ENCODE measurements at regions not wholly inside any gene's neighbourhood (a gene's known extent, or its start where the extent isn't known, plus 50 kb on each side); places are given as distances from the start of the nearest gene placed in this dataset.

- no peak for DNase-seq
- H3K27me3 ChIP-seq: no peaks in the 10 kb centered on the region
- H3K9me3 ChIP-seq: no peaks in the 10 kb centered on the region
- no peak for ATAC-seq
- H3K36me3 ChIP-seq: no peaks in the 10 kb centered on the region
- no peak overlapping the region for H3K4me3 ChIP-seq
- no peak overlapping the region for H3K27ac ChIP-seq
- TF ChIP-seq, protein P1, sequence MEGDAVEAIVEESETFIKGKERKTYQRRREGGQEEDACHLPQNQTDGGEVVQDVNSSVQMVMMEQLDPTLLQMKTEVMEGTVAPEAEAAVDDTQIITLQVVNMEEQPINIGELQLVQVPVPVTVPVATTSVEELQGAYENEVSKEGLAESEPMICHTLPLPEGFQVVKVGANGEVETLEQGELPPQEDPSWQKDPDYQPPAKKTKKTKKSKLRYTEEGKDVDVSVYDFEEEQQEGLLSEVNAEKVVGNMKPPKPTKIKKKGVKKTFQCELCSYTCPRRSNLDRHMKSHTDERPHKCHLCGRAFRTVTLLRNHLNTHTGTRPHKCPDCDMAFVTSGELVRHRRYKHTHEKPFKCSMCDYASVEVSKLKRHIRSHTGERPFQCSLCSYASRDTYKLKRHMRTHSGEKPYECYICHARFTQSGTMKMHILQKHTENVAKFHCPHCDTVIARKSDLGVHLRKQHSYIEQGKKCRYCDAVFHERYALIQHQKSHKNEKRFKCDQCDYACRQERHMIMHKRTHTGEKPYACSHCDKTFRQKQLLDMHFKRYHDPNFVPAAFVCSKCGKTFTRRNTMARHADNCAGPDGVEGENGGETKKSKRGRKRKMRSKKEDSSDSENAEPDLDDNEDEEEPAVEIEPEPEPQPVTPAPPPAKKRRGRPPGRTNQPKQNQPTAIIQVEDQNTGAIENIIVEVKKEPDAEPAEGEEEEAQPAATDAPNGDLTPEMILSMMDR (IDR thresholded peaks at IDR 0.05): no peak
- intact Hi-C loops (cut with DNase I): no loop called here
- no peaks in the 10 kb centered on the region for H3K4me1 ChIP-seq
These were observed 845.5 kb upstream of the ADGRL4 start for GRCh38 chr1:79852004-79852403.

- intact Hi-C loops (cut with DNase I): no loop called here
- TF ChIP-seq, protein P1 (IDR thresholded peaks at IDR 0.05): no peak
- Histone ChIP-seq H3K36me3 (no peaks in the 10 kb centered on the region), H3K27me3 (no peaks in the 10 kb centered on the region), H3K9me3 (no peaks in the 10 kb centered on the region), H3K4me3 (no peak overlapping the region), H3K27ac (no peak overlapping the region), H3K4me1 (no peaks in the 10 kb centered on the region)
- no peak for ATAC-seq
- DNase-seq: no peak
These were observed 842.9 kb upstream of the ADGRL4 start for GRCh38 chr1:79849388-79849787.

DNA sequence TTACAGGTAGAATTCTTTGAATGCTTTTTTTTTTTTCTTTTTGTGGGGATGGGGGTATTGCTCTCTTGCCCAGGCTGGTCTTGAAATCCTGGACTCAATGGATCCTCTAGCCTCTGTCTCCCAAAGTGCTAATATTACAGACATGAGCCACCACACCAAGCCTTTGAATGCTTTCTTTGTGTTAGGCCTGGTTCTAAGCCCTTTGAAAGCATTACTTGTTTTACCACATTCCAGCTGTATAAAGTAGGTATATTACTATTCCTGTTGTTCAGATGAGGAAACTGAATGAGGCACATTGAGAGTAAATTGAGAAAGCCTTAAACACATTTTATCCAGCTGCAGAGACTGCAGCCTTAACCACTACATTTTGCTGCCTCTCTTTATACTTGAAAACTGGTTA, 841.8 kb upstream of the ADGRL4 start:
- H3K4me3 ChIP-seq: no peak overlapping the region
- intact Hi-C loops (cut with DNase I): no loop called here
- no peaks in the 10 kb centered on the region for H3K9me3 ChIP-seq
- no peaks in the 10 kb centered on the region for H3K27me3 ChIP-seq
- no peak for DNase-seq
- H3K36me3 ChIP-seq: no peaks in the 10 kb centered on the region
- TF ChIP-seq, protein P1 (IDR thresholded peaks at IDR 0.05): no peak
- ATAC-seq: no peak
- H3K4me1 ChIP-seq: no peaks in the 10 kb centered on the region
- no peak overlapping the region for H3K27ac ChIP-seq

- intact Hi-C loops (cut with DNase I): no loop called here
- TF ChIP-seq, protein P1 (IDR thresholded peaks at IDR 0.05): no peak
- H3K36me3 ChIP-seq: no peaks in the 10 kb centered on the region
- H3K4me1 ChIP-seq: no peaks in the 10 kb centered on the region
- ATAC-seq (no peak), DNase-seq (no peak)
- no peaks in the 10 kb centered on the region for H3K9me3 ChIP-seq
- no peak overlapping the region for H3K4me3 ChIP-seq
- no peak overlapping the region for H3K27ac ChIP-seq
- H3K27me3 ChIP-seq: no peaks in the 10 kb centered on the region
These were observed 841.2 kb upstream of the ADGRL4 start for GRCh38 chr1:79847700-79848099.

- no peaks in the 10 kb centered on the region for H3K27me3 ChIP-seq
- no peak overlapping the region for H3K27ac ChIP-seq
- H3K4me3 ChIP-seq: no peak overlapping the region
- no peaks in the 10 kb centered on the region for H3K36me3 ChIP-seq
- intact Hi-C loops (cut with DNase I): no loop called here
- no peaks in the 10 kb centered on the region for H3K9me3 ChIP-seq
- ATAC-seq (no peak), DNase-seq (no peak)
- TF ChIP-seq, protein P1 (IDR thresholded peaks at IDR 0.05): no peak
- no peaks in the 10 kb centered on the region for H3K4me1 ChIP-seq
These were observed 839.4 kb upstream of the ADGRL4 start for GRCh38 chr1:79845936-79846335.

DNA sequence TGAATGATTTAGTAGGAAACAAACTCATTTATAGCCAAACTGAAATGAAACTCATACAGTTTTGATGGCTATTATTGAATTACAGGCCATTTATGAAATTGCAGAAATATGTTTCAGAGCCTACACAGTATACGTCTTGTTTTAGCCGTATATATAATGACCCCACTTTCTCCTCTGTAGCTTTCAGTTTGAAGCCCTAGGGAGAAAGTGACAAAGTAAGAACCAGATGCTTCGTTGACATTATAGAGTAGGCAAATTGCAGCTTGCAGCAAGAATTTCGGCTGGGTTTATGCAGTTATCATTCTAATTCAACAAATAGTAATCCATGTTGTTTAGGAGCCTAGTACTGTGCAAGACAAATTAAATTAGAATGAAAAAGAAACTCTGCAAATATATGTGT, 836.3 kb upstream of the ADGRL4 start:
- ATAC-seq (no peak), DNase-seq (no peak)
- H3K4me3 ChIP-seq: no peak overlapping the region
- no peaks in the 10 kb centered on the region for H3K27me3 ChIP-seq
- intact Hi-C loops (cut with DNase I): no loop called here
- H3K36me3 ChIP-seq: no peaks in the 10 kb centered on the region
- H3K9me3 ChIP-seq: no peaks in the 10 kb centered on the region
- TF ChIP-seq, protein P1 (IDR thresholded peaks at IDR 0.05): no peak
- no peak overlapping the region for H3K27ac ChIP-seq
- H3K4me1 ChIP-seq: no peaks in the 10 kb centered on the region
